CD4-positive, CD25-positive, alpha-beta regulatory T cell (primary cell): ENCODE measurements at regions not wholly inside any gene's neighbourhood (a gene's known extent, or its start where the extent isn't known, plus 50 kb on each side); places are given as distances from the start of the nearest gene placed in this dataset.

Experiments used
- ATAC-seq, 2 donors: fragments of 150-1000 bp; cut with Tn5 transposase; one replicate each; pipeline ENCODE4 v1.10.0; 2021; ENCODE audit warnings: low read depth in 2 of 2, moderate number of reproducible peaks in 2 of 2, moderate library complexity in 1 of 2
- DNase-seq, 3 donors: peaks; one replicate each; pipeline versions ENCODE4 v3.0.0 to v3.0.0-alpha.2; 2012 to 2022; ENCODE audit warnings: mixed read lengths in 1 of 3
- H3K27ac ChIP-seq: one replicate; pipeline ENCODE4 v1.7.0; 2013; ENCODE audit warnings: mild to moderate bottlenecking, low read length; ENCODE audit not compliant: insufficient read depth, poor library complexity, severe bottlenecking
- H3K27me3 ChIP-seq: one replicate; pipeline ENCODE4 v1.7.0; 2013; ENCODE audit warnings: low read length; ENCODE audit not compliant: control insufficient read depth, insufficient read depth
- H3K36me3 ChIP-seq: one replicate; pipeline ENCODE4 v1.7.0; 2013; ENCODE audit warnings: mild to moderate bottlenecking, low read length, moderate library complexity; ENCODE audit not compliant: control insufficient read depth, insufficient read depth
- H3K4me1 ChIP-seq: 2 replicates; pipeline ENCODE4 v1.7.0; 2013; ENCODE audit warnings: mild to moderate bottlenecking, low read length; ENCODE audit not compliant: insufficient read depth, control insufficient read depth, poor library complexity, severe bottlenecking
- H3K4me3 ChIP-seq: one replicate; pipeline ENCODE4 v1.7.0; 2013; ENCODE audit warnings: low read depth, mild to moderate bottlenecking, low read length, moderate library complexity
- H3K9me3 ChIP-seq, 2 experiments: 1 replicate in 1 of 2; 2 replicates in 1 of 2; pipeline ENCODE4 v1.7.0; 2013; ENCODE audit warnings: low read length in 2 of 2, mild to moderate bottlenecking in 1 of 2, moderate library complexity in 1 of 2; ENCODE audit not compliant: control insufficient read depth in 2 of 2
- H3K27ac Mint-ChIP-seq, 3 donors: one replicate each; pipeline ENCODE4 v1.8.0; 2020 to 2022; ENCODE audit warnings: mild to moderate bottlenecking in 3 of 3, mixed read lengths in 3 of 3, moderate library complexity in 2 of 3
- H3K27me3 Mint-ChIP-seq: one replicate; pipeline ENCODE4 v1.8.0; 2022; ENCODE audit warnings: mild to moderate bottlenecking, mixed read lengths
- H3K36me3 Mint-ChIP-seq: one replicate; pipeline ENCODE4 v1.8.0; 2020; ENCODE audit warnings: mixed read lengths
- H3K4me1 Mint-ChIP-seq, 4 donors: one replicate each; pipeline ENCODE4 v1.8.0; 2020 to 2022; ENCODE audit warnings: mixed read lengths in 4 of 4, mild to moderate bottlenecking in 1 of 4
- H3K4me3 Mint-ChIP-seq, 4 donors: one replicate each; pipeline ENCODE4 v1.8.0; 2020 to 2022; ENCODE audit warnings: mild to moderate bottlenecking in 4 of 4, mixed read lengths in 4 of 4, moderate library complexity in 3 of 4
- H3K9me3 Mint-ChIP-seq, 7 donors: one replicate each; pipeline ENCODE4 v1.8.0; 2020 to 2022; ENCODE audit warnings: mixed read lengths in 7 of 7, mild to moderate bottlenecking in 3 of 7, moderate library complexity in 2 of 7

GRCh38 chr15:69945729-69946128, 152.0 kb downstream of the TLE3 start:
- H3K27ac ChIP-seq: no peak overlapping the region
- H3K9me3 Mint-ChIP-seq: no peaks in the 10 kb centered on the region
- no peaks in the 10 kb centered on the region for H3K36me3 ChIP-seq
- no peaks in the 10 kb centered on the region for H3K4me1 ChIP-seq
- H3K27me3 Mint-ChIP-seq: peaks cover 15% of the 10 kb centered on the region
- peaks cover 5% of the 10 kb centered on the region for H3K27me3 ChIP-seq
- H3K36me3 Mint-ChIP-seq: no peaks in the 10 kb centered on the region
- ATAC-seq (no peak), DNase-seq (no peak)
- H3K9me3 ChIP-seq: no peaks in the 10 kb centered on the region
- H3K4me3 ChIP-seq: no peak overlapping the region
- no peak overlapping the region for H3K4me3 Mint-ChIP-seq
- H3K4me1 Mint-ChIP-seq: no peaks in the 10 kb centered on the region
- H3K27ac Mint-ChIP-seq: no peak overlapping the region

GRCh38 chr15:69946870-69947269, 150.8 kb downstream of the TLE3 start:
- H3K4me1 ChIP-seq: no peaks in the 10 kb centered on the region
- no peak overlapping the region for H3K27ac ChIP-seq
- H3K27me3 ChIP-seq: peaks cover 5% of the 10 kb centered on the region
- no peaks in the 10 kb centered on the region for H3K9me3 ChIP-seq
- Mint-ChIP-seq H3K27me3 (peaks cover 14% of the 10 kb centered on the region), H3K4me3 (no peak overlapping the region), H3K4me1 (no peaks in the 10 kb centered on the region), H3K27ac (no peak overlapping the region), H3K9me3 (no peaks in the 10 kb centered on the region), H3K36me3 (no peaks in the 10 kb centered on the region)
- H3K4me3 ChIP-seq: no peak overlapping the region
- H3K36me3 ChIP-seq: no peaks in the 10 kb centered on the region
- ATAC-seq (no peak), DNase-seq (no peak)

GRCh38 chr15:69947394-69947793, 150.3 kb downstream of the TLE3 start:
- Mint-ChIP-seq H3K36me3 (no peaks in the 10 kb centered on the region), H3K9me3 (no peaks in the 10 kb centered on the region), H3K27me3 (peaks cover 14% of the 10 kb centered on the region), H3K4me1 (no peaks in the 10 kb centered on the region), H3K27ac (no peak overlapping the region), H3K4me3 (no peak overlapping the region)
- H3K4me3 ChIP-seq: no peak overlapping the region
- no peaks in the 10 kb centered on the region for H3K9me3 ChIP-seq
- H3K27ac ChIP-seq: no peak overlapping the region
- no peaks in the 10 kb centered on the region for H3K36me3 ChIP-seq
- H3K27me3 ChIP-seq: peaks cover 5% of the 10 kb centered on the region
- ATAC-seq (no peak), DNase-seq (no peak)
- H3K4me1 ChIP-seq: no peaks in the 10 kb centered on the region

GRCh38 chr15:69949485-69949884, 148.2 kb downstream of the TLE3 start:
- no peaks in the 10 kb centered on the region for H3K9me3 ChIP-seq
- Mint-ChIP-seq H3K4me1 (no peaks in the 10 kb centered on the region), H3K27ac (no peak overlapping the region), H3K27me3 (peaks cover 6% of the 10 kb centered on the region), H3K9me3 (no peaks in the 10 kb centered on the region), H3K36me3 (no peaks in the 10 kb centered on the region), H3K4me3 (no peak overlapping the region)
- H3K27me3 ChIP-seq: no peaks in the 10 kb centered on the region
- no peak for ATAC-seq
- no peaks in the 10 kb centered on the region for H3K36me3 ChIP-seq
- no peak overlapping the region for H3K4me3 ChIP-seq
- no peaks in the 10 kb centered on the region for H3K4me1 ChIP-seq
- H3K27ac ChIP-seq: no peak overlapping the region
- DNase-seq: no peak

- no peaks in the 10 kb centered on the region for H3K9me3 Mint-ChIP-seq
Observed at GRCh38 chr15:69951256-69951897, 146.3 kb downstream of the TLE3 start.

GRCh38 chr15:69951898-69952555, 145.7 kb downstream of the TLE3 start:
- H3K27ac Mint-ChIP-seq: no peak overlapping the region
- Histone ChIP-seq H3K36me3 (no peaks in the 10 kb centered on the region), H3K4me1 (no peaks in the 10 kb centered on the region), H3K9me3 (no peaks in the 10 kb centered on the region), H3K4me3 (no peak overlapping the region), H3K27ac (no peak overlapping the region), H3K27me3 (no peaks in the 10 kb centered on the region)
- DNase-seq (no peak), ATAC-seq (no peak)
- no peak overlapping the region for H3K4me3 Mint-ChIP-seq
- no peaks in the 10 kb centered on the region for H3K4me1 Mint-ChIP-seq
- peaks cover 9% of the 10 kb centered on the region for H3K27me3 Mint-ChIP-seq
- no peaks in the 10 kb centered on the region for H3K9me3 Mint-ChIP-seq
- no peaks in the 10 kb centered on the region for H3K36me3 Mint-ChIP-seq

More at GRCh38 chr15:69951256-69951897, 146.3 kb downstream of the TLE3 start:
- Mint-ChIP-seq H3K27ac (no peak overlapping the region), H3K36me3 (no peaks in the 10 kb centered on the region), H3K4me1 (no peaks in the 10 kb centered on the region), H3K27me3 (peaks cover 9% of the 10 kb centered on the region), H3K4me3 (no peak overlapping the region)
- no peaks in the 10 kb centered on the region for H3K36me3 ChIP-seq
- H3K27me3 ChIP-seq: no peaks in the 10 kb centered on the region
- no peak overlapping the region for H3K27ac ChIP-seq
- ATAC-seq (no peak), DNase-seq (no peak)
- no peak overlapping the region for H3K4me3 ChIP-seq
- H3K9me3 ChIP-seq: no peaks in the 10 kb centered on the region
- no peaks in the 10 kb centered on the region for H3K4me1 ChIP-seq

- no peaks in the 10 kb centered on the region for H3K36me3 Mint-ChIP-seq
- H3K4me3 ChIP-seq: no peak overlapping the region
- DNase-seq (no peak), ATAC-seq (no peak)
- no peak overlapping the region for H3K27ac ChIP-seq
- no peaks in the 10 kb centered on the region for H3K4me1 Mint-ChIP-seq
- no peaks in the 10 kb centered on the region for H3K4me1 ChIP-seq
- no peaks in the 10 kb centered on the region for H3K36me3 ChIP-seq
- no peaks in the 10 kb centered on the region for H3K27me3 ChIP-seq
- no peaks in the 10 kb centered on the region for H3K9me3 ChIP-seq
- no peak overlapping the region for H3K4me3 Mint-ChIP-seq
- H3K27ac Mint-ChIP-seq: no peak overlapping the region
- peaks cover 9% of the 10 kb centered on the region for H3K27me3 Mint-ChIP-seq
- H3K9me3 Mint-ChIP-seq: no peaks in the 10 kb centered on the region
Observed at GRCh38 chr15:69953051-69953450, 144.7 kb downstream of the TLE3 start.

- no peaks in the 10 kb centered on the region for H3K4me1 Mint-ChIP-seq
- no peak for ATAC-seq
- H3K27ac Mint-ChIP-seq: no peak overlapping the region
- no peaks in the 10 kb centered on the region for H3K9me3 Mint-ChIP-seq
- H3K27me3 Mint-ChIP-seq: peaks cover 9% of the 10 kb centered on the region
- no peak for DNase-seq
- H3K27me3 ChIP-seq: no peaks in the 10 kb centered on the region
- no peaks in the 10 kb centered on the region for H3K36me3 Mint-ChIP-seq
- H3K4me3 ChIP-seq: no peak overlapping the region
- H3K27ac ChIP-seq: no peak overlapping the region
- no peaks in the 10 kb centered on the region for H3K4me1 ChIP-seq
- H3K9me3 ChIP-seq: no peaks in the 10 kb centered on the region
- H3K4me3 Mint-ChIP-seq: no peak overlapping the region
- H3K36me3 ChIP-seq: no peaks in the 10 kb centered on the region
Observed at GRCh38 chr15:69953816-69954215, 143.9 kb downstream of the TLE3 start.
